LNCAP (cell line): ENCODE measurements at regions not wholly inside any gene's neighbourhood (a gene's known extent, or its start where the extent isn't known, plus 50 kb on each side); places are given as distances from the start of the nearest gene placed in this dataset.

Experiments used
- CTCF ChIP-seq: fragments of 450-650 bp; IDR thresholded peaks from 2 replicates; pipeline ENCODE4 v1.5.1; 2017; ENCODE audit warnings: mild to moderate bottlenecking

GRCh38 chr14:26380637-26381036, 217.2 kb downstream of the NOVA1 start:
- TF ChIP-seq CTCF = no peak

GRCh38 chr14:26379951-26380350, 217.9 kb downstream of the NOVA1 start:
- no peak for TF ChIP-seq CTCF

- no peak for TF ChIP-seq CTCF
Observed at GRCh38 chr14:26377150-26377549, 220.7 kb downstream of the NOVA1 start.

- TF ChIP-seq CTCF = no peak
Observed at GRCh38 chr14:26370115-26370514, 227.7 kb downstream of the NOVA1 start.

- no peak for TF ChIP-seq CTCF
Observed at GRCh38 chr14:26363689-26364088, 234.1 kb downstream of the NOVA1 start.

- no peak for TF ChIP-seq CTCF
Observed at GRCh38 chr14:26344596-26344995, 253.2 kb downstream of the NOVA1 start.

- TF ChIP-seq CTCF = no peak
Observed at GRCh38 chr14:26339381-26339780, 258.5 kb downstream of the NOVA1 start.

GRCh38 chr14:26338231-26338630, 259.6 kb downstream of the NOVA1 start:
- no peak for TF ChIP-seq CTCF
